ENCODE measurements at regions not wholly inside any gene's neighbourhood (a gene's known extent, or its start where the extent isn't known, plus 50 kb on each side); places are given as distances from the start of the nearest gene placed in this dataset.

DNA sequence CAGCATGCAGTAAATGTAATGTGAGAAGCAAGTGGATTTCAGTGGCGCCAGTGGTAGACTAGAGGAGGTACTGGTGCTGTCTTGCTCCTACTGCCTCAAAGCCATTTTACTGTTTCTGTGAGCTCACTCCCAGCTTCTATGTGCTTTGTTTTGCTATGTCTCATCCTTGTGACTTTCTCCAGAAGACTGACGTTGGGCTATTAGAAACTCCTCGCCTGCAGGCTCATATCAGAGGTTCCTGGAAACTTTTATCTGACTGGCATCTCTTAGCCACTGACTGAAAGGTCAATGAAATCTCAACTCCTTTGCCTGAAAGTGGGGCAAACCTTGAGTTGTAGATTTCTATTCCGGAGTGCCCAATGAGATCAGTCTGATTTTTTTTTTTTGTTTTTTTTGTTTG, 66.4 kb upstream of the SORCS1 start:
- no peak for DNase-seq (ENCODE audit: low read depth)

DNA sequence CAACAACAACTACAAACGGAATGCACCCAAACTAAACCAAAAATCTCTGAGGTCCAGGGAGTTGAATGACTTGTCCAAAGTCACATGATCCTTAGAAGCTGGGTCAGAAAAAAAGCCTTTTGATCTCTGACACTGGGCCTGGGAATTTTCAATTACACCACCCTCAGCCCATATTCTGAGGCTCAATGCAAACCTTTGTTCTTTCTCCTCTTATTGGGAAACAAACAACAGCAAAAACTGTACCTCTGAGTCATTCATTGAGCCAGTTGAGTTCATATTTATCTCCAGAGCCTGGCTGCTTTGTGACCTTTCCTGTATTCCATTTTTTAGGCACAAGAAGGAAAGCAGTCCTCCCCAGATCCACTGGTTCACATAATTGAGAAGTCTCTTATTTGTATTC, 51.2 kb upstream of the SORCS1 start:
- DNase-seq (ENCODE audit: low read depth) = no peak

All from EH (cell line).